H9 (cell line): ENCODE measurements at regions not wholly inside any gene's neighbourhood (a gene's known extent, or its start where the extent isn't known, plus 50 kb on each side); places are given as distances from the start of the nearest gene placed in this dataset.

ENCODE experiments used
- DNase-seq: peaks from one replicate; pipeline ENCODE4 v3.0.0-alpha.2; 2017
- H2AFZ ChIP-seq: one replicate; pipeline ENCODE4 v1.6.1; 2013; ENCODE audit warnings: mild to moderate bottlenecking, low read length, control low read depth, moderate library complexity
- H2AK5ac ChIP-seq: 2 replicates; pipeline ENCODE4 v1.6.1; 2013; ENCODE audit warnings: low read length, control low read depth, mixed read lengths; ENCODE audit not compliant: insufficient read length
- H2BK120ac ChIP-seq: one replicate; pipeline ENCODE4 v1.6.1; 2013; ENCODE audit warnings: low read depth, mild to moderate bottlenecking, low read length, control low read depth, inconsistent platforms; ENCODE audit not compliant: poor library complexity, severe bottlenecking
- H2BK12ac ChIP-seq: 2 replicates; pipeline ENCODE4 v1.6.1; 2013; ENCODE audit warnings: low read length, control low read depth, mixed read lengths, low read depth; ENCODE audit not compliant: insufficient read length
- H2BK15ac ChIP-seq: 2 replicates; pipeline ENCODE4 v1.6.1; 2013; ENCODE audit warnings: low read depth, low read length, control low read depth
- H2BK20ac ChIP-seq: one replicate; pipeline ENCODE4 v1.6.1; 2013; ENCODE audit warnings: low read depth, mild to moderate bottlenecking, low read length, control low read depth, inconsistent platforms; ENCODE audit not compliant: poor library complexity, severe bottlenecking
- H2BK5ac ChIP-seq: 2 replicates; pipeline ENCODE4 v1.6.1; 2013; ENCODE audit warnings: low read length, control low read depth, mixed read lengths; ENCODE audit not compliant: insufficient read length
- H3K14ac ChIP-seq: 2 replicates; pipeline ENCODE4 v1.6.1; 2013; ENCODE audit warnings: low read length, control low read depth; ENCODE audit not compliant: insufficient read depth
- H3K18ac ChIP-seq: 2 replicates; pipeline ENCODE4 v1.6.1; 2013; ENCODE audit warnings: low read depth, mild to moderate bottlenecking, mixed read lengths, low read length, control low read depth; ENCODE audit not compliant: insufficient read length
- H3K23ac ChIP-seq: 2 replicates; pipeline ENCODE4 v1.6.1; 2013; ENCODE audit warnings: low read length, control low read depth, mixed read lengths, low read depth; ENCODE audit not compliant: insufficient read length
- H3K23me2 ChIP-seq: 2 replicates; pipeline ENCODE4 v1.6.1; 2013; ENCODE audit warnings: low read depth, mild to moderate bottlenecking, mixed read lengths, low read length, control low read depth; ENCODE audit not compliant: insufficient read length, poor library complexity, severe bottlenecking
- H3K27ac ChIP-seq: 2 replicates; pipeline ENCODE4 v1.5.1; 2013; ENCODE audit warnings: low read length, control low read depth, mixed read lengths, low read depth; ENCODE audit not compliant: insufficient read length
- H3K27me3 ChIP-seq: 2 replicates; pipeline ENCODE4 v1.6.1; 2013; ENCODE audit warnings: low read length, control low read depth, inconsistent platforms; ENCODE audit not compliant: insufficient read depth
- H3K4ac ChIP-seq: 2 replicates; pipeline ENCODE4 v1.6.1; 2013; ENCODE audit warnings: low read depth, mild to moderate bottlenecking, control low read depth, inconsistent platforms, low read length, moderate library complexity
- H3K4me1 ChIP-seq: 2 replicates; pipeline ENCODE4 v1.6.1; 2013; ENCODE audit warnings: low read length, control low read depth, inconsistent platforms; ENCODE audit not compliant: insufficient read depth
- H3K4me2 ChIP-seq: 2 replicates; pipeline ENCODE4 v1.6.1; 2013; ENCODE audit warnings: low read length, control low read depth, mixed read lengths; ENCODE audit not compliant: insufficient read length, insufficient read depth
- H3K56ac ChIP-seq: 2 replicates; pipeline ENCODE4 v1.6.1; 2013; ENCODE audit warnings: low read depth, mild to moderate bottlenecking, mixed read lengths, low read length, control low read depth; ENCODE audit not compliant: insufficient read length
- H3K79me1 ChIP-seq: 2 replicates; pipeline ENCODE4 v1.6.1; 2013; ENCODE audit warnings: low read depth, mild to moderate bottlenecking, moderate library complexity, low read length, control low read depth, inconsistent platforms; ENCODE audit not compliant: insufficient read depth, poor library complexity, severe bottlenecking
- H3K79me2 ChIP-seq: 2 replicates; pipeline ENCODE4 v1.6.1; 2013; ENCODE audit warnings: low read length, control low read depth, inconsistent platforms; ENCODE audit not compliant: insufficient read depth
- H3K9ac ChIP-seq: 2 replicates; pipeline ENCODE4 v1.6.1; 2013; ENCODE audit warnings: low read length, control low read depth, mixed read lengths; ENCODE audit not compliant: insufficient read length; ENCODE audit errors: extremely low read depth
- H3K9me3 ChIP-seq: one replicate; pipeline ENCODE4 v1.6.1; 2013; ENCODE audit warnings: low read depth, low read length, inconsistent platforms; ENCODE audit not compliant: control insufficient read depth
- H3T11ph ChIP-seq: one replicate; pipeline ENCODE4 v1.6.1; 2013; ENCODE audit warnings: mild to moderate bottlenecking, low read length, control low read depth, inconsistent platforms
- H4K20me1 ChIP-seq: one replicate; pipeline ENCODE4 v1.6.1; 2013; ENCODE audit not compliant: control insufficient read depth, insufficient read length, insufficient read depth
- H4K5ac ChIP-seq: 2 replicates; pipeline ENCODE4 v1.6.1; 2013; ENCODE audit warnings: low read depth, mild to moderate bottlenecking, mixed read lengths, low read length, control low read depth; ENCODE audit not compliant: insufficient read length
- H4K8ac ChIP-seq: replicated peaks from 2 replicates; pipeline ENCODE4 v1.6.1; 2013; ENCODE audit warnings: low read length, control low read depth, mixed read lengths, low read depth; ENCODE audit not compliant: insufficient read length
- H4K91ac ChIP-seq: 2 replicates; pipeline ENCODE4 v1.6.1; 2013; ENCODE audit warnings: low read depth, mild to moderate bottlenecking, moderate library complexity, mixed read lengths, low read length, control low read depth; ENCODE audit not compliant: insufficient read length
- H3K27ac Mint-ChIP-seq, 3 experiments: 2 replicates in 2 of 3; 3 replicates in 1 of 3; pipeline ENCODE4 v1.8.0; 2020 to 2021; ENCODE audit warnings: mixed read lengths in 3 of 3, mild to moderate bottlenecking in 1 of 3, moderate library complexity in 1 of 3
- H3K27me3 Mint-ChIP-seq: 2 replicates; pipeline ENCODE4 v1.8.0; 2021; ENCODE audit warnings: low read depth, mild to moderate bottlenecking, moderate library complexity, mixed read lengths
- H3K36me3 Mint-ChIP-seq, 3 experiments: 2 replicates in 2 of 3; 3 replicates in 1 of 3; pipeline ENCODE4 v1.8.0; 2020 to 2021; ENCODE audit warnings: low read depth in 3 of 3, mixed read lengths in 3 of 3; ENCODE audit not compliant: insufficient read depth in 1 of 3
- H3K4me1 Mint-ChIP-seq, 2 experiments: 2 replicates each; pipeline ENCODE4 v1.8.0; 2020; ENCODE audit warnings: mixed read lengths in 2 of 2
- H3K4me3 Mint-ChIP-seq, 2 experiments: 2 replicates in 1 of 2; 3 replicates in 1 of 2; pipeline ENCODE4 v1.8.0; 2020 to 2021; ENCODE audit warnings: mild to moderate bottlenecking in 2 of 2, mixed read lengths in 2 of 2, moderate library complexity in 1 of 2
- H3K9me3 Mint-ChIP-seq, 2 experiments: 2 replicates in 1 of 2; 3 replicates in 1 of 2; pipeline ENCODE4 v1.8.0; 2020; ENCODE audit warnings: mild to moderate bottlenecking in 2 of 2, mixed read lengths in 2 of 2, moderate library complexity in 1 of 2
- CTCF ChIP-seq: fragments of 200-600 bp; sonication (generic); conservative IDR thresholded peaks from 3 replicates; pipeline ENCODE4 v1.8.0; 2021; ENCODE audit warnings: antibody characterized with exemption, mild to moderate bottlenecking
- WGBS: extraction: QIAGEN DNeasy Blood & Tissue Kit; methylation state at CpG from one replicate; pipeline ENCODE4 v1.1.7; 2013; ENCODE audit warnings: missing lambda C conversion rate, low lambda C conversion rate, mixed read lengths; ENCODE audit not compliant: insufficient read length; ENCODE audit errors: extremely low coverage; 5-methylcytosine and 5-hydroxymethylcytosine counted together

DNA sequence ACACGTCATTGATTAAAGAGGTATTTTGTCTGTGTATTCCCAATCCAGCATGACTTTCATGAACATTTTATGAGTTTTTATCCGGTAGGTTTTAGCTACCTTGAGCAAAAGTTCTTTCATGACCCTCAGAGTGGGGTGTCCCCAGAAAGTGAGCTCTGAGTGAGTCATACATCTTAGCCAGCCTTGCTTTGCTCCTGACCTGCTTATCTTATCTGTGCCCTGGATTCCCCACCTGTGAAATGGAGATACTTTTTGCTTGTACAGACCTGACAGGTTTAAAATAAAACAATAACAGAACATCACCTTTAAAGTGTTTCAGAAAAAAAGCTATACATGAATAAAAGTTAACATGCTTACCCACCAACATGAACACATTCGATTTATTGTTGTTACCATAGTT, 202.8 kb upstream of the SOX5 start:
- no peak overlapping the region for H3K18ac ChIP-seq
- no peaks in the 10 kb centered on the region for H3K4me1 ChIP-seq
- no peak overlapping the region for H3K27ac ChIP-seq
- H2BK5ac ChIP-seq: no peak overlapping the region
- H3K79me1 ChIP-seq: no peaks in the 10 kb centered on the region
- no peaks in the 10 kb centered on the region for H3K27me3 Mint-ChIP-seq
- no peak overlapping the region for H2AK5ac ChIP-seq
- no peak overlapping the region for H4K5ac ChIP-seq
- no peaks in the 10 kb centered on the region for H3K27me3 ChIP-seq
- H3K36me3 Mint-ChIP-seq: no peaks in the 10 kb centered on the region
- no peak overlapping the region for H3K14ac ChIP-seq
- no peak for DNase-seq
- no peak overlapping the region for H2BK15ac ChIP-seq
- H3K9me3 Mint-ChIP-seq: no peaks in the 10 kb centered on the region
- WGBS: no CpG with 5 or more reads among the region's 3 CpGs
- no peak overlapping the region for H3K23ac ChIP-seq
- H3K4ac ChIP-seq: no peak overlapping the region
- H2BK12ac ChIP-seq: no peak overlapping the region
- no peak overlapping the region for H3K4me3 Mint-ChIP-seq
- no peak overlapping the region for H3T11ph ChIP-seq
- H3K79me2 ChIP-seq: no peaks in the 10 kb centered on the region
- TF ChIP-seq CTCF: no peak
- H3K9me3 ChIP-seq: no peaks in the 10 kb centered on the region
- H4K91ac ChIP-seq: no peak overlapping the region
- no peaks in the 10 kb centered on the region for H3K23me2 ChIP-seq
- no peaks in the 10 kb centered on the region for H3K4me1 Mint-ChIP-seq
- no peak overlapping the region for H3K56ac ChIP-seq
- no peak overlapping the region for H4K8ac ChIP-seq
- H3K27ac Mint-ChIP-seq: no peak overlapping the region
- no peak overlapping the region for H2BK120ac ChIP-seq
- H3K9ac ChIP-seq: no peak overlapping the region
- H3K4me2 ChIP-seq: no peak overlapping the region
- H2AFZ ChIP-seq: no peak overlapping the region
- H2BK20ac ChIP-seq: no peak overlapping the region
- no peaks in the 10 kb centered on the region for H4K20me1 ChIP-seq
